ENCODE measurements at regions not wholly inside any gene's neighbourhood (a gene's known extent, or its start where the extent isn't known, plus 50 kb on each side); places are given as distances from the start of the nearest gene placed in this dataset.

GRCh38 chr11:122513997-122514396, 141.5 kb upstream of the UBASH3B start:
- no peak overlapping the region for H3K4me3 ChIP-seq (ENCODE audit: low read depth, low read length)
- ChIA-PET POLR2A (no interaction called here), CTCF (interaction anchor here (1.1 kb wide), 1 partner anchor 8 kb away, joined by 6 read pairs; no protein-coding TSS in a partner anchor)
- DNase-seq (ENCODE audit: low read depth, low spot score): no peak
- TF ChIP-seq, protein P1, sequence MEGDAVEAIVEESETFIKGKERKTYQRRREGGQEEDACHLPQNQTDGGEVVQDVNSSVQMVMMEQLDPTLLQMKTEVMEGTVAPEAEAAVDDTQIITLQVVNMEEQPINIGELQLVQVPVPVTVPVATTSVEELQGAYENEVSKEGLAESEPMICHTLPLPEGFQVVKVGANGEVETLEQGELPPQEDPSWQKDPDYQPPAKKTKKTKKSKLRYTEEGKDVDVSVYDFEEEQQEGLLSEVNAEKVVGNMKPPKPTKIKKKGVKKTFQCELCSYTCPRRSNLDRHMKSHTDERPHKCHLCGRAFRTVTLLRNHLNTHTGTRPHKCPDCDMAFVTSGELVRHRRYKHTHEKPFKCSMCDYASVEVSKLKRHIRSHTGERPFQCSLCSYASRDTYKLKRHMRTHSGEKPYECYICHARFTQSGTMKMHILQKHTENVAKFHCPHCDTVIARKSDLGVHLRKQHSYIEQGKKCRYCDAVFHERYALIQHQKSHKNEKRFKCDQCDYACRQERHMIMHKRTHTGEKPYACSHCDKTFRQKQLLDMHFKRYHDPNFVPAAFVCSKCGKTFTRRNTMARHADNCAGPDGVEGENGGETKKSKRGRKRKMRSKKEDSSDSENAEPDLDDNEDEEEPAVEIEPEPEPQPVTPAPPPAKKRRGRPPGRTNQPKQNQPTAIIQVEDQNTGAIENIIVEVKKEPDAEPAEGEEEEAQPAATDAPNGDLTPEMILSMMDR (IDR thresholded peaks at IDR 0.05; ENCODE audit: insufficient read depth, low read length, missing control alignments): no peak

DNA sequence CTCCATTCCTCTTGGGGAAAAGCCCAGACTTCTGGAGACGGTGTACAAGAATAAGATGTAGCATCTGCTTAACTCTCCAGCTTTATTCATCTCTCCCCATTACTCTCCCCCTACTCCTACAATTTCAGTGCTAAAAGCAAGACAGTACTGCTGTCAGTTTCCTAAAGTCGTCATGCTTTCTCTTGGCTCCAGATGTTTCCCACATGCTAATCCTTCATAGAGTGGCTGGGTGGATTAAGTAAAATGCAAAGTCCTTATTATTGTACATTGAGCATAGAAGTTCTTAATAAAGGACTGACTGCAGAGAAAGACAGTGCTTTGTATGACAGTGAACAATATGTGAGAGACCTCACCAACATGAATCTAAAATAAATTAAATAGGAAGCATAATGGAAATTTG, 142.2 kb upstream of the UBASH3B start:
- TF ChIP-seq, protein P1 (IDR thresholded peaks at IDR 0.05; ENCODE audit: insufficient read depth, low read length, missing control alignments): no peak

DNA sequence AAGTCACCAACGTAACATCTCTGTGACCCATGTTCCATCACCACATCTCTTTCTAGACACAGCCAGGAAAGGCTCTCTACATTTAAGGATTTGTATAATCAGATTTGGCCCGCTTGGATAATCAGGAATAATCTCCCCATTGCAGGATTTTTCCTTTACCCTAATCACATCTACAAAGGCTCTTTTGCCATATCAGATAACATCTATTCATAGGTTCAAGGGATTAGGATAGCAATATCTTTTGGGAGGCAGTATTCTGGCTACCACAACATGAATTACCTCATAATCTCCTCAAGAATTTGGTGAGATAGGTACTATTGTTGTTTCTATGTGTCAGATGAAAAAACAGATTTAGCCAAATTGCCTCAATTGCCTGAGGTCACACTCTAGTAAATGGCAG, 142.8 kb upstream of the UBASH3B start:
- DNase-seq (ENCODE audit: low read depth, low spot score): no peak
- CTCF ChIA-PET: interaction anchor here (1.6 kb wide), 1 partner anchor 857 kb away, joined by 3 read pairs; no protein-coding TSS in a partner anchor
- POLR2A ChIA-PET: no interaction called here
- H3K4me3 ChIP-seq (ENCODE audit: low read depth, low read length): no peak overlapping the region
- TF ChIP-seq, protein P1 (IDR thresholded peaks at IDR 0.05; ENCODE audit: insufficient read depth, low read length, missing control alignments): no peak

More for the DNA sequence above, 142.2 kb upstream of the UBASH3B start:
- H3K4me3 ChIP-seq (ENCODE audit: low read depth, low read length): no peak overlapping the region
- DNase-seq (ENCODE audit: low read depth, low spot score): no peak
- POLR2A ChIA-PET: no interaction called here
- CTCF ChIA-PET: no interaction called here

DNA sequence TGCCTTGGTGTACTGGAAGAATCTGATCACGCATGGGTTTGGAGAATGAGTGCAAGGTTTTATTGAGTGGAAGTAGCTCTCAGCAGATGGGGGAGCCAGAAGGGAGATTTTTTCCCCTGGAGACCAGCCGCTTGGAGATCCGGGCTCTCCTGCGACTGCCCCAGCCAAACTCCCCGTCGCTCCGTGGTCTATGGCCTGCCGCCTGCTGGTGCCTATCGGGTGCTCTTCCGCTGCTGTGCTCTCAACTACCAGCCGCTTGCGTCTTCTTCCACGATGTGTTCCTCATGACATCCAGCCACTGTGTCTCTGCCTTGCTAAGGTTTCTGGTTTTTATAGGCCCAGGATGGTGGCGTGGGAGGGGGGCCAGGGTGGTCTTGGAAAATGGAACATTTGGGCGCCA, 145.6 kb upstream of the UBASH3B start:
- DNase-seq (ENCODE audit: low read depth, low spot score): no peak
- ChIA-PET CTCF (no interaction called here), POLR2A (no interaction called here)
- TF ChIP-seq, protein P1 (IDR thresholded peaks at IDR 0.05; ENCODE audit: insufficient read depth, low read length, missing control alignments): no peak
- no peak overlapping the region for H3K4me3 ChIP-seq (ENCODE audit: low read depth, low read length)

- CTCF ChIA-PET: interaction anchor here (1.2 kb wide), 1 partner anchor 854 kb away, joined by 3 read pairs; no protein-coding TSS in a partner anchor
- no peak for DNase-seq (ENCODE audit: low read depth, low spot score)
- TF ChIP-seq, protein P1 (IDR thresholded peaks at IDR 0.05; ENCODE audit: insufficient read depth, low read length, missing control alignments): no peak
- POLR2A ChIA-PET: no interaction called here
- H3K4me3 ChIP-seq (ENCODE audit: low read depth, low read length): no peak overlapping the region
Observed at GRCh38 chr11:122509091-122509490, 146.4 kb upstream of the UBASH3B start.

- H3K4me3 ChIP-seq (ENCODE audit: low read depth, low read length): no peak overlapping the region
- TF ChIP-seq, protein P1 (IDR thresholded peaks at IDR 0.05; ENCODE audit: insufficient read depth, low read length, missing control alignments): peak; percentile 86
- POLR2A ChIA-PET: interaction anchor here (0.9 to 2.6 kb wide), 7 partner anchors 276 to 469 kb away, joined by 3 to 19 read pairs (median 4); no protein-coding TSS in a partner anchor
- DNase-seq (ENCODE audit: low read depth, low spot score): peak; percentile 91
- CTCF ChIA-PET: interaction anchor here (0.6 to 4.8 kb wide), 72 partner anchors 8 to 1995 kb away, joined by 3 to 80 read pairs (median 4); no protein-coding TSS in a partner anchor
Observed at GRCh38 chr11:122505304-122506006, 150.1 kb upstream of the UBASH3B start.

All from AG04449 (cell line).